HG03097 (cell line): ENCODE measurements at regions not wholly inside any gene's neighbourhood (a gene's known extent, or its start where the extent isn't known, plus 50 kb on each side); places are given as distances from the start of the nearest gene placed in this dataset.

Experiments used
- ATAC-seq: cut with Tn5 transposase; IDR thresholded peaks from one replicate; pipeline ENCODE4 v1.9.1; 2021; ENCODE audit not compliant: unreplicated experiment, low FRiP score

- ATAC-seq: no peak
These were observed 387.1 kb downstream of the TMEM232 start for GRCh38 chr5:110339399-110339798.

- no peak for ATAC-seq
These were observed 384.6 kb downstream of the TMEM232 start for GRCh38 chr5:110341836-110342235.

GRCh38 chr5:110342683-110343082 lies 383.8 kb downstream of the TMEM232 start:
- no peak for ATAC-seq

GRCh38 chr5:110343616-110344015 lies 382.9 kb downstream of the TMEM232 start:
- no peak for ATAC-seq

- ATAC-seq: no peak
These were observed 380.8 kb downstream of the TMEM232 start for GRCh38 chr5:110345623-110346022.

- ATAC-seq: no peak
These were observed 379.5 kb downstream of the TMEM232 start for GRCh38 chr5:110346893-110347358.

GRCh38 chr5:110347781-110348180 lies 378.7 kb downstream of the TMEM232 start:
- ATAC-seq: no peak

- ATAC-seq: no peak
These were observed 375.0 kb downstream of the TMEM232 start for GRCh38 chr5:110351430-110351829.

GRCh38 chr5:110354311-110354710 lies 372.2 kb downstream of the TMEM232 start:
- ATAC-seq: no peak

- ATAC-seq: no peak
These were observed 371.4 kb downstream of the TMEM232 start for GRCh38 chr5:110354915-110355644.

- no peak for ATAC-seq
These were observed 369.8 kb downstream of the TMEM232 start for GRCh38 chr5:110356677-110357076.

GRCh38 chr5:110359221-110359620 lies 367.2 kb downstream of the TMEM232 start:
- ATAC-seq: no peak

GRCh38 chr5:110361471-110361870 lies 365.0 kb downstream of the TMEM232 start:
- ATAC-seq: no peak

GRCh38 chr5:110362261-110362660 lies 364.2 kb downstream of the TMEM232 start:
- no peak for ATAC-seq

GRCh38 chr5:110366716-110367115 lies 359.8 kb downstream of the TMEM232 start:
- ATAC-seq: no peak
